ENCODE measurements at regions not wholly inside any gene's neighbourhood (a gene's known extent, or its start where the extent isn't known, plus 50 kb on each side); places are given as distances from the start of the nearest gene placed in this dataset.

DNA sequence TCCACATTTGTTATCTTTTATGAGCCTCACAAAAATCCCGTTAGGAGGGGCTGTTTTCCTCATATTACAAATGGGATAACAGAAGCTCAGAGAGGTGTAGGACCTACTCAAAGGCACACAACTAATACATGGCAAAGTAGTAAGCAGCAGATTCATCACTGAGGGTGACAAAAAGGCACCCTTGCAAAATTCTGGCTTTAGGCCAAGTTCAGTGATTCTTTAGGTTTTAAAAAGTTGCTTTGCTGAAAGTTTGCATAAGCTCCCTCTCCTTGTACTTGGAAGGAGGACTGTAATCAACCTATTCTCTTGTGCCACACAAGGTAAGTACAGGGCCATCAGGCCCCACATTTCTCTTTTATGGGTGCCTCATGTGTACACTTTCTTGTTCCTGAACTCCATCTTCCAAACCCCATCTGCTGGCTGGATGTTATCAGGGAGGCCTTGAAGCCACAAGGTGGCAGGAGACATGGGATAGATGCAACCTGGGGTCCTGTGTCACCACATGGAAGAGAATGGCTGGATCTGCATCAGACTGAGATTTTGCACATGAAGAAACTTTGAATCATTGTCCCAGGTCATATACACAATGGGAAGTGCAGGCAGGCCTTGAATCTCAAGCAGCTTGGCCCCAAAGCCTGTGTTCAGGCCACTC lies 311.6 kb downstream of the MSX2 start:
- TF ChIP-seq, protein P1, sequence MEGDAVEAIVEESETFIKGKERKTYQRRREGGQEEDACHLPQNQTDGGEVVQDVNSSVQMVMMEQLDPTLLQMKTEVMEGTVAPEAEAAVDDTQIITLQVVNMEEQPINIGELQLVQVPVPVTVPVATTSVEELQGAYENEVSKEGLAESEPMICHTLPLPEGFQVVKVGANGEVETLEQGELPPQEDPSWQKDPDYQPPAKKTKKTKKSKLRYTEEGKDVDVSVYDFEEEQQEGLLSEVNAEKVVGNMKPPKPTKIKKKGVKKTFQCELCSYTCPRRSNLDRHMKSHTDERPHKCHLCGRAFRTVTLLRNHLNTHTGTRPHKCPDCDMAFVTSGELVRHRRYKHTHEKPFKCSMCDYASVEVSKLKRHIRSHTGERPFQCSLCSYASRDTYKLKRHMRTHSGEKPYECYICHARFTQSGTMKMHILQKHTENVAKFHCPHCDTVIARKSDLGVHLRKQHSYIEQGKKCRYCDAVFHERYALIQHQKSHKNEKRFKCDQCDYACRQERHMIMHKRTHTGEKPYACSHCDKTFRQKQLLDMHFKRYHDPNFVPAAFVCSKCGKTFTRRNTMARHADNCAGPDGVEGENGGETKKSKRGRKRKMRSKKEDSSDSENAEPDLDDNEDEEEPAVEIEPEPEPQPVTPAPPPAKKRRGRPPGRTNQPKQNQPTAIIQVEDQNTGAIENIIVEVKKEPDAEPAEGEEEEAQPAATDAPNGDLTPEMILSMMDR (IDR thresholded peaks at IDR 0.05): no peak
- TF ChIP-seq POLR2AphosphoS5 (IDR thresholded peaks at IDR 0.05): no peak
- no peak for TF ChIP-seq POLR2A (IDR thresholded peaks at IDR 0.05)
